ENCODE measurements at regions not wholly inside any gene's neighbourhood (a gene's known extent, or its start where the extent isn't known, plus 50 kb on each side); places are given as distances from the start of the nearest gene placed in this dataset.

DNA sequence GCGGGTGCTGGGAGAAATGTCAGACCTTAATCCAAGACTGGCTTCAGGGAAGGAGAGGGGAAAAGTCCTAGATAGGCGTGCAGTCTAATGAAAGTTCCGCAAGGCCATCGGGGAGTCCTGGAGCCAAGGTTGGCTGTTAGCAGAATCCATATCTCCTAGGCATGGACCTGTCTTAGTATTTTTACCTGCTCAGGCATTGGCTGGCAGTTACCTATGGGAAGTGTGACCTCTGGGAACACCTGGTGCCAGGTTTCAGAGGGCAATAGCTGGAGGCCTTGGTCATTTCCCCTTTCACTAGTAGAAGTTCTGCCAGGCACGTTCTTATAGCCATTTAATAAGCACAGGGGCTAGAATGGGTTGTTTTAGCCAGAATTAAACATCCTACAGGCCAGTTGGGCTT lies 330.8 kb upstream of the SEMA6D start:
- in situ Hi-C loops (cut with MboI) = no loop called here

DNA sequence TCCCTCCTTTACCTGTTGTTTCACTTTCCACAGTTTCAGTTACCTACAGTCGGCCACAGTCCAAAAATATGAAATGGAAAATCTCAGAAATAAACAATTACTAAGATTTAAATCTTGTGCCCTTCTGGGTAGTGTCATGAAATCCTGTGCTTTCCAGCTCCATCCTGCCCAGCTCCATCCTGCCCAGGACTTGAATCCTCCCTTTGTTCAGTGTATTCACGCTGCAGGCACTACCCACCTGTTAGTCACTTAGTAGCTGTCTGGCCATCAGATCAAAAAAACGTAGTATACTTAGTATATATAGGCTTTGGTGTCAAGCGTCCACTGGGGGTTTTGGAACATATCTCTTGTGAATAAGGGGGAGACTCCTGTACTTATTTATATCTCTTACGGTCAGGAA lies 329.0 kb upstream of the SEMA6D start:
- no peak overlapping the region for H3K27ac ChIP-seq (ENCODE audit: control insufficient read depth, insufficient read depth)
- intact Hi-C loops (cut with micrococcal nuclease; ENCODE audit: unreplicated experiment) = no loop called here
- no peak for TF ChIP-seq TBL1XR1 (IDR thresholded peaks at IDR 0.05; ENCODE audit: low read depth, low read length)
- TF ChIP-seq MTA2 (IDR thresholded peaks at IDR 0.05; ENCODE audit: low read depth) = no peak
- TF ChIP-seq, protein P1, sequence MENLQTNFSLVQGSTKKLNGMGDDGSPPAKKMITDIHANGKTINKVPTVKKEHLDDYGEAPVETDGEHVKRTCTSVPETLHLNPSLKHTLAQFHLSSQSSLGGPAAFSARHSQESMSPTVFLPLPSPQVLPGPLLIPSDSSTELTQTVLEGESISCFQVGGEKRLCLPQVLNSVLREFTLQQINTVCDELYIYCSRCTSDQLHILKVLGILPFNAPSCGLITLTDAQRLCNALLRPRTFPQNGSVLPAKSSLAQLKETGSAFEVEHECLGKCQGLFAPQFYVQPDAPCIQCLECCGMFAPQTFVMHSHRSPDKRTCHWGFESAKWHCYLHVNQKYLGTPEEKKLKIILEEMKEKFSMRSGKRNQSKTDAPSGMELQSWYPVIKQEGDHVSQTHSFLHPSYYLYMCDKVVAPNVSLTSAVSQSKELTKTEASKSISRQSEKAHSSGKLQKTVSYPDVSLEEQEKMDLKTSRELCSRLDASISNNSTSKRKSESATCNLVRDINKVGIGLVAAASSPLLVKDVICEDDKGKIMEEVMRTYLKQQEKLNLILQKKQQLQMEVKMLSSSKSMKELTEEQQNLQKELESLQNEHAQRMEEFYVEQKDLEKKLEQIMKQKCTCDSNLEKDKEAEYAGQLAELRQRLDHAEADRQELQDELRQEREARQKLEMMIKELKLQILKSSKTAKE (IDR thresholded peaks at IDR 0.05; ENCODE audit: low read depth, poor library complexity, severe bottlenecking) = no peak
- TF ChIP-seq, protein P2, sequence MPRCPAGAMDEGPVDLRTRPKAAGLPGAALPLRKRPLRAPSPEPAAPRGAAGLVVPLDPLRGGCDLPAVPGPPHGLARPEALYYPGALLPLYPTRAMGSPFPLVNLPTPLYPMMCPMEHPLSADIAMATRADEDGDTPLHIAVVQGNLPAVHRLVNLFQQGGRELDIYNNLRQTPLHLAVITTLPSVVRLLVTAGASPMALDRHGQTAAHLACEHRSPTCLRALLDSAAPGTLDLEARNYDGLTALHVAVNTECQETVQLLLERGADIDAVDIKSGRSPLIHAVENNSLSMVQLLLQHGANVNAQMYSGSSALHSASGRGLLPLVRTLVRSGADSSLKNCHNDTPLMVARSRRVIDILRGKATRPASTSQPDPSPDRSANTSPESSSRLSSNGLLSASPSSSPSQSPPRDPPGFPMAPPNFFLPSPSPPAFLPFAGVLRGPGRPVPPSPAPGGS (IDR thresholded peaks at IDR 0.05; ENCODE audit: borderline replicate concordance, insufficient read depth, low read depth, low read length, poor library complexity, severe bottlenecking) = no peak
- no peak for TF ChIP-seq CHD1 (IDR thresholded peaks at IDR 0.05; ENCODE audit: low read depth, low read length)
- no peak for TF ChIP-seq CBFB (IDR thresholded peaks at IDR 0.05; ENCODE audit: low read depth)
- TF ChIP-seq SP1 (IDR thresholded peaks at IDR 0.05; ENCODE audit: low read depth, low read length) = no peak
- TF ChIP-seq EGR1 (IDR thresholded peaks at IDR 0.05; ENCODE audit: borderline replicate concordance in 1 of 2, low read depth in 2 of 2, low read length in 2 of 2) = no peak
- TF ChIP-seq, protein P3, sequence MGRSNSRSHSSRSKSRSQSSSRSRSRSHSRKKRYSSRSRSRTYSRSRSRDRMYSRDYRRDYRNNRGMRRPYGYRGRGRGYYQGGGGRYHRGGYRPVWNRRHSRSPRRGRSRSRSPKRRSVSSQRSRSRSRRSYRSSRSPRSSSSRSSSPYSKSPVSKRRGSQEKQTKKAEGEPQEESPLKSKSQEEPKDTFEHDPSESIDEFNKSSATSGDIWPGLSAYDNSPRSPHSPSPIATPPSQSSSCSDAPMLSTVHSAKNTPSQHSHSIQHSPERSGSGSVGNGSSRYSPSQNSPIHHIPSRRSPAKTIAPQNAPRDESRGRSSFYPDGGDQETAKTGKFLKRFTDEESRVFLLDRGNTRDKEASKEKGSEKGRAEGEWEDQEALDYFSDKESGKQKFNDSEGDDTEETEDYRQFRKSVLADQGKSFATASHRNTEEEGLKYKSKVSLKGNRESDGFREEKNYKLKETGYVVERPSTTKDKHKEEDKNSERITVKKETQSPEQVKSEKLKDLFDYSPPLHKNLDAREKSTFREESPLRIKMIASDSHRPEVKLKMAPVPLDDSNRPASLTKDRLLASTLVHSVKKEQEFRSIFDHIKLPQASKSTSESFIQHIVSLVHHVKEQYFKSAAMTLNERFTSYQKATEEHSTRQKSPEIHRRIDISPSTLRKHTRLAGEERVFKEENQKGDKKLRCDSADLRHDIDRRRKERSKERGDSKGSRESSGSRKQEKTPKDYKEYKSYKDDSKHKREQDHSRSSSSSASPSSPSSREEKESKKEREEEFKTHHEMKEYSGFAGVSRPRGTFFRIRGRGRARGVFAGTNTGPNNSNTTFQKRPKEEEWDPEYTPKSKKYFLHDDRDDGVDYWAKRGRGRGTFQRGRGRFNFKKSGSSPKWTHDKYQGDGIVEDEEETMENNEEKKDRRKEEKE (IDR thresholded peaks at IDR 0.05) = no peak

More for the DNA sequence above, 330.8 kb upstream of the SEMA6D start:
- no peak for FAIRE-seq
- no peaks in the 10 kb centered on the region for H3K36me3 ChIP-seq (ENCODE audit: control insufficient read depth in 2 of 2, insufficient read depth in 2 of 2, low read length in 1 of 2)
- TF ChIP-seq CBX3 (IDR thresholded peaks at IDR 0.05; ENCODE audit: borderline replicate concordance, low read depth) (no peak), FOXM1 (IDR thresholded peaks at IDR 0.05; ENCODE audit: low read depth, low read length) (no peak), SUPT20H (IDR thresholded peaks at IDR 0.05; ENCODE audit: borderline replicate concordance, control insufficient read depth, low read depth, low read length) (no peak), NFIC (IDR thresholded peaks at IDR 0.05; ENCODE audit: low read depth, low read length) (no peak)
- TF ChIP-seq, protein P4, sequence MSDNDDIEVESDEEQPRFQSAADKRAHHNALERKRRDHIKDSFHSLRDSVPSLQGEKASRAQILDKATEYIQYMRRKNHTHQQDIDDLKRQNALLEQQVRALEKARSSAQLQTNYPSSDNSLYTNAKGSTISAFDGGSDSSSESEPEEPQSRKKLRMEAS (IDR thresholded peaks at IDR 0.05; ENCODE audit: low read depth, low read length) = no peak
- H3K4me1 ChIP-seq (ENCODE audit: control insufficient read depth, insufficient read depth, low read length) = no peaks in the 10 kb centered on the region
- intact Hi-C loops (cut with micrococcal nuclease; ENCODE audit: unreplicated experiment) = no loop called here
- ChIA-PET CTCF (no interaction called here), POLR2A (no interaction called here), RAD21 (ENCODE audit: unreplicated experiment) (no interaction called here), SMC1A (ENCODE audit: uncharacterized antibody, unreplicated experiment) (no interaction called here)
- no peak overlapping the region for H3K9ac ChIP-seq (ENCODE audit: control insufficient read depth, insufficient read depth, low read length)
- ATAC-seq = no peak
- H4K20me1 ChIP-seq (ENCODE audit: control insufficient read depth, insufficient read depth) = no peaks in the 10 kb centered on the region
- H3K4me2 ChIP-seq (ENCODE audit: control insufficient read depth, insufficient read depth) = no peak overlapping the region
- no peak overlapping the region for H3K27ac ChIP-seq (ENCODE audit: control insufficient read depth, insufficient read depth)
- no peaks in the 10 kb centered on the region for H3K27me3 ChIP-seq (replicated peaks in 1 of 2; ENCODE audit: control insufficient read depth in 2 of 2, insufficient read depth in 2 of 2, low read length in 1 of 2)
- no peaks in the 10 kb centered on the region for H3K79me2 ChIP-seq (ENCODE audit: control insufficient read depth, insufficient read depth, low read length)
- no peaks in the 10 kb centered on the region for H3K9me3 ChIP-seq (replicated peaks; ENCODE audit: control insufficient read depth, insufficient read depth, low read length)
- WGBS (ENCODE audit: insufficient coverage, insufficient replicate concordance, low lambda C conversion rate, missing lambda C conversion rate) = 50% methylated on average over 5 of the region's 5 CpGs
- no peak overlapping the region for H2AFZ ChIP-seq (ENCODE audit: control insufficient read depth, low read depth, low read length)
- BruUV-seq (replicated peaks) = no TSS peak
- no peak overlapping the region for H3K4me3 ChIP-seq
- DNase-seq (ENCODE audit: low read depth, low spot score) = no peak

More for the DNA sequence above, 329.0 kb upstream of the SEMA6D start:
- FAIRE-seq = no peak
- WGBS (ENCODE audit: insufficient coverage, insufficient replicate concordance, low lambda C conversion rate, missing lambda C conversion rate) = 13% methylated on average over 5 of the region's 5 CpGs
- Histone ChIP-seq H3K4me1 (ENCODE audit: control insufficient read depth, insufficient read depth, low read length) (no peaks in the 10 kb centered on the region), H3K4me3 (no peak overlapping the region), H3K36me3 (ENCODE audit: control insufficient read depth in 2 of 2, insufficient read depth in 2 of 2, low read length in 1 of 2) (no peaks in the 10 kb centered on the region), H3K79me2 (ENCODE audit: control insufficient read depth, insufficient read depth, low read length) (no peaks in the 10 kb centered on the region), H2AFZ (ENCODE audit: control insufficient read depth, low read depth, low read length) (no peak overlapping the region), H4K20me1 (ENCODE audit: control insufficient read depth, insufficient read depth) (no peaks in the 10 kb centered on the region), H3K27me3 (replicated peaks in 1 of 2; ENCODE audit: control insufficient read depth in 2 of 2, insufficient read depth in 2 of 2, low read length in 1 of 2) (no peaks in the 10 kb centered on the region), H3K9me3 (replicated peaks; ENCODE audit: control insufficient read depth, insufficient read depth, low read length) (no peaks in the 10 kb centered on the region), H3K9ac (ENCODE audit: control insufficient read depth, insufficient read depth, low read length) (no peak overlapping the region), H3K4me2 (ENCODE audit: control insufficient read depth, insufficient read depth) (no peak overlapping the region)
- no peak for DNase-seq (ENCODE audit: low read depth, low spot score)
- SMC1A ChIA-PET (ENCODE audit: uncharacterized antibody, unreplicated experiment) = no interaction called here
- POLR2A ChIA-PET = no interaction called here
- CTCF ChIA-PET = no interaction called here
- in situ Hi-C loops (cut with MboI) = no loop called here
- RAD21 ChIA-PET (ENCODE audit: unreplicated experiment) = no interaction called here
- ATAC-seq = no peak
- no TSS peak for BruUV-seq (replicated peaks)

All from GM12878 (cell line).